Activated naive CD8-positive, alpha-beta T cell treated with anti-CD3 and anti-CD28 coated beads, Interleukin-2, amount 10 ng/mL, durations not matched to agents 7 days and 5 days (primary cell): ENCODE measurements at regions not wholly inside any gene's neighbourhood (a gene's known extent, or its start where the extent isn't known, plus 50 kb on each side); places are given as distances from the start of the nearest gene placed in this dataset.
"Not testable (repeated sequence)": the region's sequence is repeated elsewhere in the genome, so short reads cannot be mapped to it uniquely, and the experiment has no call there.

Source experiments
- ATAC-seq: fragments of 150-1000 bp; cut with Tn5 transposase; one replicate; pipeline ENCODE4 v1.10.0; 2021; ENCODE audit warnings: low read depth, moderate library complexity
- POLR2A ChIA-PET: fragments of 350-600 bp; sonication (Branson Sonifier 250); formaldehyde crosslinking; loops from one replicate; lab custom pipeline; 2021; ENCODE audit warnings: antibody characterized with exemption; lab: Charles Lee
- DNase-seq: peaks from one replicate; pipeline ENCODE4 v3.0.0; 2021
- H3K27ac Mint-ChIP-seq: one replicate; pipeline ENCODE4 v1.8.0; 2022; ENCODE audit warnings: mild to moderate bottlenecking, mixed read lengths
- H3K27me3 Mint-ChIP-seq: one replicate; pipeline ENCODE4 v1.8.0; 2022; ENCODE audit warnings: mild to moderate bottlenecking, moderate library complexity, mixed read lengths
- H3K36me3 Mint-ChIP-seq: one replicate; pipeline ENCODE4 v1.8.0; 2021; ENCODE audit warnings: mild to moderate bottlenecking, mixed read lengths
- H3K4me1 Mint-ChIP-seq: one replicate; pipeline ENCODE4 v1.8.0; 2021; ENCODE audit warnings: mixed read lengths
- H3K4me3 Mint-ChIP-seq: one replicate; pipeline ENCODE4 v1.8.0; 2022; ENCODE audit warnings: mild to moderate bottlenecking, moderate library complexity, mixed read lengths
- H3K9me3 Mint-ChIP-seq: one replicate; pipeline ENCODE4 v1.8.0; 2021; ENCODE audit warnings: mixed read lengths

- DNase-seq: no peak
- Mint-ChIP-seq H3K4me1 (no peaks in the 10 kb centered on the region), H3K27me3 (peaks cover 2% of the 10 kb centered on the region), H3K9me3 (no peaks in the 10 kb centered on the region), H3K27ac (no peak overlapping the region), H3K36me3 (no peaks in the 10 kb centered on the region), H3K4me3 (no peak overlapping the region)
- ATAC-seq: no peak
- POLR2A ChIA-PET: no interaction called here
These were observed 254.8 kb upstream of the CTBP2 start for GRCh38 chr10:125415006-125415633.

- Mint-ChIP-seq H3K36me3 (no peaks in the 10 kb centered on the region), H3K4me3 (no peak overlapping the region), H3K27ac (no peak overlapping the region), H3K9me3 (no peaks in the 10 kb centered on the region), H3K27me3 (peaks cover 2% of the 10 kb centered on the region), H3K4me1 (no peaks in the 10 kb centered on the region)
- POLR2A ChIA-PET: no interaction called here
- DNase-seq (no peak), ATAC-seq (no peak)
These were observed 251.4 kb upstream of the CTBP2 start for GRCh38 chr10:125411724-125412123.

GRCh38 chr10:125409756-125410155 lies 249.4 kb upstream of the CTBP2 start:
- Mint-ChIP-seq H3K9me3 (peaks cover 8% of the 10 kb centered on the region), H3K4me3 (no peak overlapping the region), H3K27me3 (peaks cover 2% of the 10 kb centered on the region), H3K36me3 (no peaks in the 10 kb centered on the region), H3K27ac (no peak overlapping the region), H3K4me1 (no peaks in the 10 kb centered on the region)
- POLR2A ChIA-PET: no interaction called here
- DNase-seq (no peak), ATAC-seq (no peak)

GRCh38 chr10:125407557-125407956 lies 247.2 kb upstream of the CTBP2 start:
- no peaks in the 10 kb centered on the region for H3K4me1 Mint-ChIP-seq
- H3K4me3 Mint-ChIP-seq: no peak overlapping the region
- H3K36me3 Mint-ChIP-seq: no peaks in the 10 kb centered on the region
- no peak for ATAC-seq
- H3K27me3 Mint-ChIP-seq: peaks cover 2% of the 10 kb centered on the region
- H3K27ac Mint-ChIP-seq: no peak overlapping the region
- POLR2A ChIA-PET: no interaction called here
- peaks cover 8% of the 10 kb centered on the region for H3K9me3 Mint-ChIP-seq
- no peak for DNase-seq

GRCh38 chr10:125407000-125407502 lies 246.7 kb upstream of the CTBP2 start:
- peaks cover 2% of the 10 kb centered on the region for H3K27me3 Mint-ChIP-seq
- peaks cover 8% of the 10 kb centered on the region for H3K9me3 Mint-ChIP-seq
- no peak for ATAC-seq
- POLR2A ChIA-PET: no interaction called here
- no peak overlapping the region for H3K27ac Mint-ChIP-seq
- DNase-seq: no peak
- H3K4me1 Mint-ChIP-seq: no peaks in the 10 kb centered on the region
- no peak overlapping the region for H3K4me3 Mint-ChIP-seq
- no peaks in the 10 kb centered on the region for H3K36me3 Mint-ChIP-seq

- ATAC-seq, H3K4me1 Mint-ChIP-seq, H3K27ac Mint-ChIP-seq, H3K4me3 Mint-ChIP-seq, H3K9me3 Mint-ChIP-seq, POLR2A ChIA-PET, DNase-seq, H3K27me3 Mint-ChIP-seq, H3K36me3 Mint-ChIP-seq: not testable (repeated sequence)
These were observed 244.5 kb upstream of the CTBP2 start for GRCh38 chr10:125404902-125405301.

GRCh38 chr10:125401462-125401861 lies 241.1 kb upstream of the CTBP2 start:
- H3K4me3 Mint-ChIP-seq: no peak overlapping the region
- no peak overlapping the region for H3K27ac Mint-ChIP-seq
- POLR2A ChIA-PET: no interaction called here
- no peaks in the 10 kb centered on the region for H3K36me3 Mint-ChIP-seq
- no peaks in the 10 kb centered on the region for H3K27me3 Mint-ChIP-seq
- no peaks in the 10 kb centered on the region for H3K4me1 Mint-ChIP-seq
- ATAC-seq (no peak), DNase-seq (no peak)
- H3K9me3 Mint-ChIP-seq: peaks cover 6% of the 10 kb centered on the region

GRCh38 chr10:125399289-125399688 lies 238.9 kb upstream of the CTBP2 start:
- DNase-seq: no peak
- no peak overlapping the region for H3K4me3 Mint-ChIP-seq
- H3K27me3 Mint-ChIP-seq: no peaks in the 10 kb centered on the region
- no peak for ATAC-seq
- H3K27ac Mint-ChIP-seq: no peak overlapping the region
- POLR2A ChIA-PET: no interaction called here
- no peaks in the 10 kb centered on the region for H3K4me1 Mint-ChIP-seq
- no peaks in the 10 kb centered on the region for H3K9me3 Mint-ChIP-seq
- no peaks in the 10 kb centered on the region for H3K36me3 Mint-ChIP-seq

- H3K36me3 Mint-ChIP-seq: no peaks in the 10 kb centered on the region
- DNase-seq: no peak
- H3K9me3 Mint-ChIP-seq: no peaks in the 10 kb centered on the region
- H3K4me1 Mint-ChIP-seq: no peaks in the 10 kb centered on the region
- H3K4me3 Mint-ChIP-seq: no peak overlapping the region
- H3K27me3 Mint-ChIP-seq: no peaks in the 10 kb centered on the region
- POLR2A ChIA-PET: no interaction called here
- H3K27ac Mint-ChIP-seq: no peak overlapping the region
- no peak for ATAC-seq
These were observed 237.9 kb upstream of the CTBP2 start for GRCh38 chr10:125398270-125398669.

- no peaks in the 10 kb centered on the region for H3K4me1 Mint-ChIP-seq
- POLR2A ChIA-PET: no interaction called here
- H3K36me3 Mint-ChIP-seq: no peaks in the 10 kb centered on the region
- ATAC-seq (no peak), DNase-seq (no peak)
- no peak overlapping the region for H3K27ac Mint-ChIP-seq
- no peaks in the 10 kb centered on the region for H3K27me3 Mint-ChIP-seq
- H3K4me3 Mint-ChIP-seq: no peak overlapping the region
- no peaks in the 10 kb centered on the region for H3K9me3 Mint-ChIP-seq
These were observed 237.2 kb upstream of the CTBP2 start for GRCh38 chr10:125397608-125398007.

- no peaks in the 10 kb centered on the region for H3K4me1 Mint-ChIP-seq
- no peaks in the 10 kb centered on the region for H3K27me3 Mint-ChIP-seq
- H3K27ac Mint-ChIP-seq: no peak overlapping the region
- H3K9me3 Mint-ChIP-seq: no peaks in the 10 kb centered on the region
- H3K4me3 Mint-ChIP-seq: no peak overlapping the region
- no peak for ATAC-seq
- POLR2A ChIA-PET: no interaction called here
- H3K36me3 Mint-ChIP-seq: no peaks in the 10 kb centered on the region
- no peak for DNase-seq
These were observed 236.3 kb upstream of the CTBP2 start for GRCh38 chr10:125396676-125397075.

- peaks cover 4% of the 10 kb centered on the region for H3K9me3 Mint-ChIP-seq
- no peak overlapping the region for H3K27ac Mint-ChIP-seq
- H3K27me3 Mint-ChIP-seq: no peaks in the 10 kb centered on the region
- DNase-seq: no peak
- ATAC-seq: no peak
- no peaks in the 10 kb centered on the region for H3K36me3 Mint-ChIP-seq
- no peak overlapping the region for H3K4me3 Mint-ChIP-seq
- POLR2A ChIA-PET: no interaction called here
- no peaks in the 10 kb centered on the region for H3K4me1 Mint-ChIP-seq
These were observed 232.2 kb upstream of the CTBP2 start for GRCh38 chr10:125392609-125393008.

- no peak for ATAC-seq
- no peaks in the 10 kb centered on the region for H3K27me3 Mint-ChIP-seq
These were observed 231.8 kb upstream of the CTBP2 start for GRCh38 chr10:125392154-125392553.

GRCh38 chr10:125389648-125390047 lies 229.3 kb upstream of the CTBP2 start:
- ATAC-seq (no peak), DNase-seq (no peak)
- Mint-ChIP-seq H3K4me1 (no peaks in the 10 kb centered on the region), H3K36me3 (no peaks in the 10 kb centered on the region), H3K27me3 (no peaks in the 10 kb centered on the region), H3K4me3 (no peak overlapping the region), H3K27ac (no peak overlapping the region), H3K9me3 (peaks cover 4% of the 10 kb centered on the region)
- POLR2A ChIA-PET: no interaction called here

More at GRCh38 chr10:125392154-125392553, 231.8 kb upstream of the CTBP2 start:
- Mint-ChIP-seq H3K27ac (no peak overlapping the region), H3K4me1 (no peaks in the 10 kb centered on the region), H3K9me3 (peaks cover 4% of the 10 kb centered on the region), H3K4me3 (no peak overlapping the region), H3K36me3 (no peaks in the 10 kb centered on the region)
- DNase-seq: no peak
- POLR2A ChIA-PET: no interaction called here
